Astrocyte of the spinal cord (primary cell): ENCODE measurements at regions not wholly inside any gene's neighbourhood (a gene's known extent, or its start where the extent isn't known, plus 50 kb on each side); places are given as distances from the start of the nearest gene placed in this dataset.
A peak's percentile ranks its signal among the peaks of the same experiment; 100 is the strongest.

Experiments
- DNase-seq: peaks from one replicate; pipeline ENCODE4 v3.0.0; 2011; ENCODE audit warnings: low read depth, low spot score
- H3K4me3 ChIP-seq: 2 replicates; pipeline ENCODE4 v1.5.1; 2011; ENCODE audit warnings: low read depth, mild to moderate bottlenecking, low read length, moderate library complexity
- in situ Hi-C: cut with HindIII; loops from 2 replicates; pipeline ENCODE4 v1.10.0; 2017; ENCODE audit warnings: low sequenced_read_pairs
- TF ChIP-seq, protein P1 (sequence below): IDR thresholded peaks from 2 replicates; pipeline ENCODE4 v1.5.1; 2012; ENCODE audit warnings: low read depth, mild to moderate bottlenecking, low read length, inconsistent platforms

GRCh38 chr6:122200440-122200839 lies 199.0 kb upstream of the HSF2 start:
- H3K4me3 ChIP-seq, result no peak overlapping the region
- TF ChIP-seq, protein P1, sequence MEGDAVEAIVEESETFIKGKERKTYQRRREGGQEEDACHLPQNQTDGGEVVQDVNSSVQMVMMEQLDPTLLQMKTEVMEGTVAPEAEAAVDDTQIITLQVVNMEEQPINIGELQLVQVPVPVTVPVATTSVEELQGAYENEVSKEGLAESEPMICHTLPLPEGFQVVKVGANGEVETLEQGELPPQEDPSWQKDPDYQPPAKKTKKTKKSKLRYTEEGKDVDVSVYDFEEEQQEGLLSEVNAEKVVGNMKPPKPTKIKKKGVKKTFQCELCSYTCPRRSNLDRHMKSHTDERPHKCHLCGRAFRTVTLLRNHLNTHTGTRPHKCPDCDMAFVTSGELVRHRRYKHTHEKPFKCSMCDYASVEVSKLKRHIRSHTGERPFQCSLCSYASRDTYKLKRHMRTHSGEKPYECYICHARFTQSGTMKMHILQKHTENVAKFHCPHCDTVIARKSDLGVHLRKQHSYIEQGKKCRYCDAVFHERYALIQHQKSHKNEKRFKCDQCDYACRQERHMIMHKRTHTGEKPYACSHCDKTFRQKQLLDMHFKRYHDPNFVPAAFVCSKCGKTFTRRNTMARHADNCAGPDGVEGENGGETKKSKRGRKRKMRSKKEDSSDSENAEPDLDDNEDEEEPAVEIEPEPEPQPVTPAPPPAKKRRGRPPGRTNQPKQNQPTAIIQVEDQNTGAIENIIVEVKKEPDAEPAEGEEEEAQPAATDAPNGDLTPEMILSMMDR, result no peak
- peak; percentile 51 for DNase-seq
- in situ Hi-C loops, result no loop called here

GRCh38 chr6:122202576-122203137 lies 196.8 kb upstream of the HSF2 start:
- TF ChIP-seq, protein P1, result no peak

DNA sequence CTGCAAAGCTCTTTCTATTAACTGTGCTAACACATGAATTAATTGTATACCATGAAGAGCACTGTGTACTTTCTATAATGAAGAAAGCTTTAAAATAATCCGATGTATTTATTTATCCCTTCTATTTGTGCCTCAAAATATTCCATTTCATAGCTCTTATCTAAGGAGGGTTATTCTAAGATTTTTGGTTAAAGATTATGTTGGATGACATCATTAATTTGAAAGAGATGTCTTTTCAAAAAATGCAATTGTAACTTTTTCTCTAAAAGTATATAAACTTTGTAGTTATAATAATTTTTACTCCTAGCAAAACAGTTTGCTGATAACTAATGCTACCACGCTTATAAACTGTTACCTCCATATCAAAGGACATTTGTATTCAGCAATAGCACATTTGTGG lies 192.4 kb upstream of the HSF2 start:
- in situ Hi-C loops, result no loop called here
- DNase-seq, result no peak
- TF ChIP-seq, protein P1, result no peak

More at GRCh38 chr6:122202576-122203137, 196.8 kb upstream of the HSF2 start:
- DNase-seq, result no peak
- no peak overlapping the region for H3K4me3 ChIP-seq
- in situ Hi-C loops, result no loop called here

DNA sequence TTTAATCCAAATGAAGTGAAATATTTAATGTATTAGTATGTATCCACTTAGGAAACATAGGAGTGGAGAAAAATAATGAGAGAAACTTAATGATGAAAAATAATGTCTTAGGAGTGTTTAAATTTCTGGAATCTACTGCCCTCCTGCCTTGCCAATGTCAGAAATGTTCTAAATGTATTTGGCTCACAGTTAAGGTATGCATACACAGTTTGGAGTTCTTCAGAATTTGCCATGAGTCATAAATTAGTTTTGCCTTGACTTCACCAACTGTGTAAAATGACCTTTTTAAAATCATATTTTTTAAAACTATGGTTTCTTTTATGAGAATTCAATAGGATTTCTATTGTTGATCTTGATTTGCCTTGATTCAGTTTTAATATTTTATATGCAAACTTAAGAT lies 191.7 kb upstream of the HSF2 start:
- peak; percentile 46 for DNase-seq
- H3K4me3 ChIP-seq, result no peak overlapping the region
- TF ChIP-seq, protein P1, result no peak
- in situ Hi-C loops, result no loop called here

More for the DNA sequence above, 192.4 kb upstream of the HSF2 start:
- no peak overlapping the region for H3K4me3 ChIP-seq

- in situ Hi-C loops, result no loop called here
- DNase-seq, result no peak
- TF ChIP-seq, protein P1, result no peak
- H3K4me3 ChIP-seq, result no peak overlapping the region
Observed at GRCh38 chr6:122214605-122215318, 184.7 kb upstream of the HSF2 start.

- in situ Hi-C loops, result no loop called here
- no peak overlapping the region for H3K4me3 ChIP-seq
- TF ChIP-seq, protein P1, result no peak
- DNase-seq, result no peak
Observed at GRCh38 chr6:122220254-122220653, 179.2 kb upstream of the HSF2 start.
